Hepatic stellate cell (primary cell): ENCODE measurements at regions not wholly inside any gene's neighbourhood (a gene's known extent, or its start where the extent isn't known, plus 50 kb on each side); places are given as distances from the start of the nearest gene placed in this dataset.

Experiments used
- DNase-seq: peaks from one replicate; pipeline ENCODE4 v3.0.0; 2011; ENCODE audit warnings: low spot score

DNA sequence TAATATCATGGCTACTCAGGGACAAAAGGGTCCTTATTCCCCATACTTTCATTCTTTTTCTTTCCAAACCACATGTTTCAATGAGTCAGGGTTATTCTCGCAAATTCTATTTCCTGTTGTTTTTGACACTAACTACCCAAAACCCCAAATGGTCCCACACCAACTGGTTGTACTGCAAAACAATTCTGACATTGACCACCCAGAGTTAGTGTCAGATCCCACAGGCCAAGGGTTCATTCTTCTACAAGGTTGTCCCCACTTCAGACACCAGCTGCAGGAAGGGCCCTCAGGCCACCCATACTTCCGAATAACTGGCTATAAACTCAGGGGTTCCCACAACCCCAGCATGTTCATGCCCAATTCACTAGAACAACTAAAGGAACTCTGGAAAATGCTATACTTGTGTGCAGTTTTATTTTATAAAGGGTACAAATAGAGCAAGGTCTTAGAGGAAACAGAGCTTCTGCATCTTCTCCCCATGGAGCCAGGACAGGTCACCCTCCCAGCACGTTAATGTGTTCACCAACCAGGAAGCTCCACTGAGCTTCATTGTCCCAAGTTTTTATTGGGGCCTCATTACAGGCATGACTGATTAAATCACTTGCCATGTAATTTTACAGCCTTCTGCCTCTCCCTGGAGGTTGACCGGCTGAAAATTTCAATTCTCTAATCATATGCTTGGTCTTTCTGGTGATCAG lies 334.8 kb downstream of the DRD1 start:
- DNase-seq, result no peak

DNA sequence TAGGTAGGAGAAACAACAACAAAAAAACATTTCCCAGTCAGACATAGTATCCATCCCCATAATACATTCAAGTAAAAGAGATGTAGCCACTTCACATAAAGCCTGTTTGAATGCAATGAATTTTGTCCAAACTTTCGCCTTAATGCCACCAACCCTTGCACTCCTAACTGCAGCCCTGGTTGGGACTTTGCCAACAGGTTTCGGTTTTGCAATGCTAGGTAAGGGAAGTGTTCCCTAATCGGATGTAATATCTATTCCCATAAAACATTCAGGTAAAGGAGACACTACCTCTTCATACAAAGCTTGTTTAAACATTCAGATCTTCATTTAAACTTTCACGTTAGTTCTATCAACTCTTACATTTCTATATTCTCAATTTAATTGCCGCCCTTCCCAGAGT lies 336.1 kb downstream of the DRD1 start:
- no peak for DNase-seq

DNA sequence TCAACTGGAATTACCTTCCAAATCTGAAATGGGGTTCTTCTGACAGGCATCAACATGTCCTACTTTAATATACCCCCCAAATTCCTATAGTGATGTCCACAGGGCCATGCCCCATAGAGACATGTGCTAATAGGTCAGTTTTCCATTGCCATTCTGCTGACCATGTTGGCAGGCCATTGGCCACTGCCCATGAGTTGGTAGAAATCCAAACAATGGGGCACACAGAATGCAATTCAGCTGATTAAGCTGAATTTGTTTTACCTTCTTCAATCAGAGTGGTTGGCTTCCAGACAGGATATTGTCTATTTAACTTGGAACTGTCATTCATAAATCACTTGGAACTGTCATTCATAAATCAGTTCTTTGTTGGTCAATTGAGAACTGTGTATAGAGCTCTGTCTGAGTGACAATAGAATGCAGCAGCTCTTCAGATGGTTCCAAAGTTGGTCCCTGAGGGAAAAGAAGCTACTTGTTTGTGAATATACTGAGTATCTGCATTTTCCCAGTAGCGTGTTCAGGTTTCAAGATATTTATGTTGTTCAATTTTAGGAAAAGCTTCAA lies 336.9 kb downstream of the DRD1 start:
- DNase-seq, result no peak

GRCh38 chr5:175104677-175105076 lies 339.3 kb downstream of the DRD1 start:
- DNase-seq, result no peak

DNA sequence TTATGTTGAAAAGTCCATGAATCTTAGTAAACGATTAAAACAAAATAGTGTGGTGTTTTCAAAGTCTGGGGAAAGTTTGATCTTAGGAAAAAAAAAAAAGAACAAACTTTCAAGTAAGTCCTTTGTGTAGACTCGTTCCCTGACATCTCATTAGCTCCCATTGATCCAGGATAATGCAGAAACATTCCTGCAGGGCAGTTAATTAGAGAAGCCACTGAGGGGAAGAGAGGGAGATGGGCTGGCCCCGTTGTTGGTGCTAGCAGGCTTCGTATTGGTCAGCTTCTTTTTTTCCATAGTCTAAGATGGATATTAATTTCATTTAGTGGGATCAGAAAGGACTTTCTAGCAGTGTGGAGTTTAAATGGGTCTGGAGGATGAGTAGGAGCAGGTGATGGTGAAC lies 340.2 kb downstream of the DRD1 start:
- DNase-seq, result no peak

GRCh38 chr5:175102717-175103116 lies 341.3 kb downstream of the DRD1 start:
- DNase-seq, result no peak

GRCh38 chr5:175098301-175098700 lies 345.7 kb downstream of the DRD1 start:
- DNase-seq, result no peak

DNA sequence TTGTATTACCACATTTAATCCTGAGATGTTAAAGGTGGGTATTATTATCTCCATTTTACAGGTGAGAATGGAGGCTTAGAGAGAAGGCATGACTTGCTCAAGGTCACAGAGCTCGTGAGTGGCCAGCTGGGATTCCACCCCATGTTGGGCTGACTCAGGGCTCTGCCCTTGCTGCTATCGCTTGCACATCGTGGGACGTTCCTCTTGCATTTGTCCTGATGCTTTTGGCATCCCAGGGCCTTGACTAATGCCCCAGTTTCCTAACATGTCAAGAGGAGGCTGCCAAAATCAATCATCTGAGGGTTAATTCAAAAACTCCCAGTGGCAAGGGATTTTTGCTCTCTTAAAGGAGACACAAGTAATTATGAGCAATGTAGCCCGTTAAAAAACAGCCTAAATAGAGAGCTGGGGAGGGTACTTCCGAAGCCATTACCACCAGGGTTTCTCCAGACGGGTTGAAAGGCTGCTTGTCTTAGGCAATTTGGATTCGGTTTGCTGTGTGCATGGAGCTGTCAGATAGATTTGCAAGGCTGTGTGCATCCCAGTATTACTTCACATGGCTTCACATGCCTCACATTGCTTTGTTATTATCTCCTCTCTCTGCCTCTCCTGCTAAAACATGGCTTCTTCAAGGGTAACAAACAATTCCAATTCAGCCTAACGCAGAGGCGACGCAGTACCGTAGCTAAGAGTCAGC lies 347.4 kb downstream of the DRD1 start:
- DNase-seq, result no peak

GRCh38 chr5:175094461-175094860 lies 349.5 kb downstream of the DRD1 start:
- no peak for DNase-seq

- DNase-seq, result no peak
These were observed 351.3 kb downstream of the DRD1 start for GRCh38 chr5:175092691-175093090.

DNA sequence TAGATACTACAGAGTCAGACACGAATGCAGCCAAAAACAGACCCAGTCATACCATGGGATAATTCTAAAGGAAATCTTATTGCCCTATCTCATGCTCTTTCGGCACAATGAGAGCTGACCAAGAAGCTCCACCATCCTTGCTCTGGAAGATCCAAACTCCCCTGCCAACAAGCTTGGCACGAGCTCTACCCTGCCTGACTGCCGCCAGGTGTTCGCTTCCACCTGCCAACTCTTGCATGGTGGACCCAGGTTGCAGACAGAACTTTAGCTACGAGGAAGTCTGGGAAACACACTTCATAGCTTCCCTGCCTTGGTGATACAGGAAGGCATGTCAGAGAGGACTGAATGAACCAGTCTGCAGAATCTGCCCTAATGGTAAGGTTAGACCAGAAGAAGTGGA lies 355.0 kb downstream of the DRD1 start:
- no peak for DNase-seq

GRCh38 chr5:175082866-175083590 lies 358.6 kb downstream of the MSX2 start:
- no peak for DNase-seq

DNA sequence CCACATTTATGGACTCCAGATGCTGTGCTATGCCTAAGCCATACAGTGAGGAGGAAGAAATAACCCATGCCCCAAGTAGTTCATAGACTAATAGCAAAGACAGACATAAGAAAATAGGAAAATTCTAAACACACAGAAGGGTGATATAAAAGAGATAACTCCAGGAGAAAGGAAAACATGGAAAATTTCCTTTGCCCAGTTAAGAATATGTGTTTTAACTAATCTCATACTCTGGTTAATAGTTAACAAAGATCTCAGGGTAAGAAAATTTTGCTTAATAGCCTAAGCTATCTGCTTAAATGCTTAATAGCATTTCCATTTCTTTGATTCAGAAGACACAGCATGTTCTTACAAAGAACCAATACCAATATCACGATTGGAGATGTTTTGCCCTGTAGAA lies 358.0 kb downstream of the MSX2 start:
- no peak for DNase-seq

- DNase-seq, result no peak
These were observed 355.3 kb downstream of the MSX2 start for GRCh38 chr5:175079707-175080106.

DNA sequence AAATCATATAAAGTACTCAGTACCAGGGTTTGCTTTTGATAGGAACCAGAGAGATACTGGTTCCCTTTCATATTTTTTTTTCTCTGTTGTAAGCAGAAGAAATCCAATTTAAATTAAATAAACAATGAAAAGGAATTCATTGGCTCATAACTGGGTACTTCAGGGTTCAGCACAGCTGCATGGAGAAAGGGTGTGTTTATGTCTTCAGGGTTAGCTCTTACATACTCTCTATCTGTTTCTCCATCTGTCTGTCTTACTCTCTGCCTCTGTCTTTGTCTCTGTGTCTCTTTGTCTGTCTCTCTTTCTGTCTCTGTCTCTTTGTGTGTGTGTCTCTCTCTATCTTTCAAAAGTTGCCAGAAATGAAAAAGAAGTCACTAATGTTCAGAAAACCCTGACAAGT lies 345.9 kb downstream of the MSX2 start:
- DNase-seq, result no peak

DNA sequence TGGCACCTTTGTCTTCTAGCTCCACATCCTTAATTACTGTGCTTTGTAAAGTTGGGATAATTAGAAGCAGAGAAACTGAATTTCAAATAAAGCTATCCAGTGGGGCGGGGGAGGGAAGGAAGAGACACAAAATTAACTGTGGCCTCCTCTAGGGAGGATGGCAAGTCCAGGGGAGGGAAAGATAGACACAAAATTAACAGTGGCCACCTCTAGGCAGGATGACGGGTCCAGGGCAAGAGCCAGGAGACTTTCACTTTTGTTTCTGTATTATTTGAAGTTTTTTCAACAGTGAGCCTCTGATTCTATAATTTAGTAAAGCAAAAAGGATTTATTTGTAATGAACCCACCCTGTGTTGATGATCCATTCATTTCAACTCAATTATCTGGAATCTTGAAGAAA lies 335.9 kb downstream of the MSX2 start:
- no peak for DNase-seq

GRCh38 chr5:175059687-175060211 lies 335.4 kb downstream of the MSX2 start:
- DNase-seq, result no peak

DNA sequence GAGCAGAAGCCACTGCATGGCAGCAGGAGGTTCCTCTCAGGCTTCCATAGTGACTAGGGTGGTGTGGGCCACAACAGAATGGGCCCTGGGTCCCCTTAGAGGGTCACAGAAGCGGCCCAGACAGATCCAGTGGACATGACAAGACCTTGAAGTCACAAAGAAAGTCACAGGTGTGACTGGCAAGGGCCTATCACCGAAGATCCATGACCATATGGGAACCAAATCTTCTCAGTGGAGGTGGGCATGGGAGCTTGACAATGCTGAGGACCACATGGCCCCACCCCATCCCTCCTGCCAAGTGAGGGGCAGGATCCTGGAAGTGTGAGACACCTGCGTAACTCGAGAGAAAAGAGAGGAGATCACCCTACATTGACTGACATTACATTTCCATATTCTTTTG lies 332.4 kb downstream of the MSX2 start:
- DNase-seq, result no peak

- DNase-seq, result no peak
These were observed 329.9 kb downstream of the MSX2 start for GRCh38 chr5:175054243-175054642.

- no peak for DNase-seq
These were observed 328.0 kb downstream of the MSX2 start for GRCh38 chr5:175052351-175052750.

GRCh38 chr5:175047048-175047447 lies 322.7 kb downstream of the MSX2 start:
- no peak for DNase-seq

- DNase-seq, result no peak
These were observed 321.4 kb downstream of the MSX2 start for GRCh38 chr5:175045820-175046219.

GRCh38 chr5:175037820-175038219 lies 313.4 kb downstream of the MSX2 start:
- DNase-seq, result no peak
